ENCODE measurements at regions not wholly inside any gene's neighbourhood (a gene's known extent, or its start where the extent isn't known, plus 50 kb on each side); places are given as distances from the start of the nearest gene placed in this dataset.
A peak's percentile ranks its signal among the peaks of the same experiment; 100 is the strongest.

DNA sequence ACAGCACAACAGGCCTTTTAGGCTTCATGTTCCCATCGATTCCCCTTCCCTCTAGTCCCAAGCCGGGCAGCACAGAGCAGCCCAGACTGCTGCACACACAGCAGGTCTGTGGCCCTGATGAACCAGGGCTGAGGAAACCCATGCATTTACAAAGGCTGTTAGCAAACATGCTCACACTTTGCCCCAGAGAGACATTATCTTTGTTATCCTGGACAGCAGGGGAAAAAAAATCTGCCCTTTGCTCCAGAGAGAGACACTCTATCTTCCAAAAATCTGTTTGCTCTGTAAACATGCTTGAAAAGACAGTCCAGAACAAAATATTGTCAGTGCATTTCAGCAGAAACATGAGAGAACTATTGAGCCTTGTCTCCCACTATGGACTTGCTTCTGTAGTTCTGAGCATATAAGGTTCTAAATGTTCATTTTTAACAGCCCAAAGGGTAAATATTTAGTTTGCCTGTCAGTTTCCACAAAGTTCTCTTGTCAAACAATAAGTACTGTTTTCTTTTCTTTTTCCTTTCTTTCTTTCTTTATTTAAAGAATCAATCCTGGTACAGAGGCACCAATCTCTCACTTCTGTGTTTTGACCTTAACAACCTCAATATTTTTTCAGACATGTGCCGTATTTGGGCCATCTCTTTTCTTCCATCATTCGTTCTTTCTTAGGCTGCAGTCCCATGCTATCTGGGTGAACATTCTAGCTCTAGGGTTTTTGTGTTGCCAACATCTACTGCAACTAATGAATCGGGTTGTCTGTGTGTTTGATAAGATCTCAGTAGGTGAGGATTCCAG is 468.0 kb downstream of the EPM2A start (continued):
- TF ChIP-seq, protein P1, sequence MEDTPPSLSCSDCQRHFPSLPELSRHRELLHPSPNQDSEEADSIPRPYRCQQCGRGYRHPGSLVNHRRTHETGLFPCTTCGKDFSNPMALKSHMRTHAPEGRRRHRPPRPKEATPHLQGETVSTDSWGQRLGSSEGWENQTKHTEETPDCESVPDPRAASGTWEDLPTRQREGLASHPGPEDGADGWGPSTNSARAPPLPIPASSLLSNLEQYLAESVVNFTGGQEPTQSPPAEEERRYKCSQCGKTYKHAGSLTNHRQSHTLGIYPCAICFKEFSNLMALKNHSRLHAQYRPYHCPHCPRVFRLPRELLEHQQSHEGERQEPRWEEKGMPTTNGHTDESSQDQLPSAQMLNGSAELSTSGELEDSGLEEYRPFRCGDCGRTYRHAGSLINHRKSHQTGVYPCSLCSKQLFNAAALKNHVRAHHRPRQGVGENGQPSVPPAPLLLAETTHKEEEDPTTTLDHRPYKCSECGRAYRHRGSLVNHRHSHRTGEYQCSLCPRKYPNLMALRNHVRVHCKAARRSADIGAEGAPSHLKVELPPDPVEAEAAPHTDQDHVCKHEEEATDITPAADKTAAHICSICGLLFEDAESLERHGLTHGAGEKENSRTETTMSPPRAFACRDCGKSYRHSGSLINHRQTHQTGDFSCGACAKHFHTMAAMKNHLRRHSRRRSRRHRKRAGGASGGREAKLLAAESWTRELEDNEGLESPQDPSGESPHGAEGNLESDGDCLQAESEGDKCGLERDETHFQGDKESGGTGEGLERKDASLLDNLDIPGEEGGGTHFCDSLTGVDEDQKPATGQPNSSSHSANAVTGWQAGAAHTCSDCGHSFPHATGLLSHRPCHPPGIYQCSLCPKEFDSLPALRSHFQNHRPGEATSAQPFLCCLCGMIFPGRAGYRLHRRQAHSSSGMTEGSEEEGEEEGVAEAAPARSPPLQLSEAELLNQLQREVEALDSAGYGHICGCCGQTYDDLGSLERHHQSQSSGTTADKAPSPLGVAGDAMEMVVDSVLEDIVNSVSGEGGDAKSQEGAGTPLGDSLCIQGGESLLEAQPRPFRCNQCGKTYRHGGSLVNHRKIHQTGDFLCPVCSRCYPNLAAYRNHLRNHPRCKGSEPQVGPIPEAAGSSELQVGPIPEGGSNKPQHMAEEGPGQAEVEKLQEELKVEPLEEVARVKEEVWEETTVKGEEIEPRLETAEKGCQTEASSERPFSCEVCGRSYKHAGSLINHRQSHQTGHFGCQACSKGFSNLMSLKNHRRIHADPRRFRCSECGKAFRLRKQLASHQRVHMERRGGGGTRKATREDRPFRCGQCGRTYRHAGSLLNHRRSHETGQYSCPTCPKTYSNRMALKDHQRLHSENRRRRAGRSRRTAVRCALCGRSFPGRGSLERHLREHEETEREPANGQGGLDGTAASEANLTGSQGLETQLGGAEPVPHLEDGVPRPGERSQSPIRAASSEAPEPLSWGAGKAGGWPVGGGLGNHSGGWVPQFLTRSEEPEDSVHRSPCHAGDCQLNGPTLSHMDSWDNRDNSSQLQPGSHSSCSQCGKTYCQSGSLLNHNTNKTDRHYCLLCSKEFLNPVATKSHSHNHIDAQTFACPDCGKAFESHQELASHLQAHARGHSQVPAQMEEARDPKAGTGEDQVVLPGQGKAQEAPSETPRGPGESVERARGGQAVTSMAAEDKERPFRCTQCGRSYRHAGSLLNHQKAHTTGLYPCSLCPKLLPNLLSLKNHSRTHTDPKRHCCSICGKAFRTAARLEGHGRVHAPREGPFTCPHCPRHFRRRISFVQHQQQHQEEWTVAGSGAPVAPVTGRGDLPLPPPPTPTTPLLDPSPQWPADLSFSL (CRISPR knock-in tag; IDR thresholded peaks at IDR 0.05) = peak; percentile 78; the same call in 1 of the 2 replicates
- TF ChIP-seq SPEN (CRISPR knock-in tag; IDR thresholded peaks at IDR 0.05; ENCODE audit: low read depth) = peak; percentile 45; the same call in 1 of the 2 replicates
- TF ChIP-seq ZNF251 (CRISPR knock-in tag; IDR thresholded peaks at IDR 0.05) = no peak
- TF ChIP-seq, protein P2, sequence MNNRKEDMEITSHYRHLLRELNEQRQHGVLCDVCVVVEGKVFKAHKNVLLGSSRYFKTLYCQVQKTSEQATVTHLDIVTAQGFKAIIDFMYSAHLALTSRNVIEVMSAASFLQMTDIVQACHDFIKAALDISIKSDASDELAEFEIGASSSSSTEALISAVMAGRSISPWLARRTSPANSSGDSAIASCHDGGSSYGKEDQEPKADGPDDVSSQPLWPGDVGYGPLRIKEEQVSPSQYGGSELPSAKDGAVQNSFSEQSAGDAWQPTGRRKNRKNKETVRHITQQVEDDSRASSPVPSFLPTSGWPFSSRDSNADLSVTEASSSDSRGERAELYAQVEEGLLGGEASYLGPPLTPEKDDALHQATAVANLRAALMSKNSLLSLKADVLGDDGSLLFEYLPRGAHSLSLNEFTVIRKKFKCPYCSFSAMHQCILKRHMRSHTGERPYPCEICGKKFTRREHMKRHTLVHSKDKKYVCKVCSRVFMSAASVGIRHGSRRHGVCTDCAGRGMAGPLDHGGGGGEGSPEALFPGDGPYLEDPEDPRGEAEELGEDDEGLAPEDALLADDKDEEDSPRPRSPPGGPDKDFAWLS (CRISPR knock-in tag; IDR thresholded peaks at IDR 0.05; ENCODE audit: borderline replicate concordance) = no peak
- TF ChIP-seq, protein P3, sequence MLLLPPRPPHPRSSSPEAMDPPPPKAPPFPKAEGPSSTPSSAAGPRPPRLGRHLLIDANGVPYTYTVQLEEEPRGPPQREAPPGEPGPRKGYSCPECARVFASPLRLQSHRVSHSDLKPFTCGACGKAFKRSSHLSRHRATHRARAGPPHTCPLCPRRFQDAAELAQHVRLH (CRISPR knock-in tag; IDR thresholded peaks at IDR 0.05; ENCODE audit: borderline replicate concordance, low read depth) = peak; percentile 98; the same call in 1 of the 2 replicates
- TF ChIP-seq, protein P4, sequence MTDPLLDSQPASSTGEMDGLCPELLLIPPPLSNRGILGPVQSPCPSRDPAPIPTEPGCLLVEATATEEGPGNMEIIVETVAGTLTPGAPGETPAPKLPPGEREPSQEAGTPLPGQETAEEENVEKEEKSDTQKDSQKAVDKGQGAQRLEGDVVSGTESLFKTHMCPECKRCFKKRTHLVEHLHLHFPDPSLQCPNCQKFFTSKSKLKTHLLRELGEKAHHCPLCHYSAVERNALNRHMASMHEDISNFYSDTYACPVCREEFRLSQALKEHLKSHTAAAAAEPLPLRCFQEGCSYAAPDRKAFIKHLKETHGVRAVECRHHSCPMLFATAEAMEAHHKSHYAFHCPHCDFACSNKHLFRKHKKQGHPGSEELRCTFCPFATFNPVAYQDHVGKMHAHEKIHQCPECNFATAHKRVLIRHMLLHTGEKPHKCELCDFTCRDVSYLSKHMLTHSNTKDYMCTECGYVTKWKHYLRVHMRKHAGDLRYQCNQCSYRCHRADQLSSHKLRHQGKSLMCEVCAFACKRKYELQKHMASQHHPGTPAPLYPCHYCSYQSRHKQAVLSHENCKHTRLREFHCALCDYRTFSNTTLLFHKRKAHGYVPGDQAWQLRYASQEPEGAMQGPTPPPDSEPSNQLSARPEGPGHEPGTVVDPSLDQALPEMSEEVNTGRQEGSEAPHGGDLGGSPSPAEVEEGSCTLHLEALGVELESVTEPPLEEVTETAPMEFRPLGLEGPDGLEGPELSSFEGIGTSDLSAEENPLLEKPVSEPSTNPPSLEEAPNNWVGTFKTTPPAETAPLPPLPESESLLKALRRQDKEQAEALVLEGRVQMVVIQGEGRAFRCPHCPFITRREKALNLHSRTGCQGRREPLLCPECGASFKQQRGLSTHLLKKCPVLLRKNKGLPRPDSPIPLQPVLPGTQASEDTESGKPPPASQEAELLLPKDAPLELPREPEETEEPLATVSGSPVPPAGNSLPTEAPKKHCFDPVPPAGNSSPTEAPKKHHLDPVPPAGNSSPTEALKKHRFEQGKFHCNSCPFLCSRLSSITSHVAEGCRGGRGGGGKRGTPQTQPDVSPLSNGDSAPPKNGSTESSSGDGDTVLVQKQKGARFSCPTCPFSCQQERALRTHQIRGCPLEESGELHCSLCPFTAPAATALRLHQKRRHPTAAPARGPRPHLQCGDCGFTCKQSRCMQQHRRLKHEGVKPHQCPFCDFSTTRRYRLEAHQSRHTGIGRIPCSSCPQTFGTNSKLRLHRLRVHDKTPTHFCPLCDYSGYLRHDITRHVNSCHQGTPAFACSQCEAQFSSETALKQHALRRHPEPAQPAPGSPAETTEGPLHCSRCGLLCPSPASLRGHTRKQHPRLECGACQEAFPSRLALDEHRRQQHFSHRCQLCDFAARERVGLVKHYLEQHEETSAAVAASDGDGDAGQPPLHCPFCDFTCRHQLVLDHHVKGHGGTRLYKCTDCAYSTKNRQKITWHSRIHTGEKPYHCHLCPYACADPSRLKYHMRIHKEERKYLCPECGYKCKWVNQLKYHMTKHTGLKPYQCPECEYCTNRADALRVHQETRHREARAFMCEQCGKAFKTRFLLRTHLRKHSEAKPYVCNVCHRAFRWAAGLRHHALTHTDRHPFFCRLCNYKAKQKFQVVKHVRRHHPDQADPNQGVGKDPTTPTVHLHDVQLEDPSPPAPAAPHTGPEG (CRISPR knock-in tag; IDR thresholded peaks at IDR 0.05) = peak; percentile 50; the same call in 1 of the 2 replicates
- no peak for TF ChIP-seq DR1 (CRISPR knock-in tag; IDR thresholded peaks at IDR 0.05)
- no peak for TF ChIP-seq NR1H2 (CRISPR knock-in tag; IDR thresholded peaks at IDR 0.05; ENCODE audit: borderline replicate concordance, low read depth)
- TF ChIP-seq ZNF20 (CRISPR knock-in tag; IDR thresholded peaks at IDR 0.05) = no peak
- TF ChIP-seq, protein P5, sequence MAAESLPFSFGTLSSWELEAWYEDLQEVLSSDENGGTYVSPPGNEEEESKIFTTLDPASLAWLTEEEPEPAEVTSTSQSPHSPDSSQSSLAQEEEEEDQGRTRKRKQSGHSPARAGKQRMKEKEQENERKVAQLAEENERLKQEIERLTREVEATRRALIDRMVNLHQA (CRISPR knock-in tag; IDR thresholded peaks at IDR 0.05) = 0 out of 2 replicates have a peak, but pooled peaks have one; percentile 70

Measured in HepG2 (cell line).